GM19467 (cell line): ENCODE measurements at regions not wholly inside any gene's neighbourhood (a gene's known extent, or its start where the extent isn't known, plus 50 kb on each side); places are given as distances from the start of the nearest gene placed in this dataset.
"Not testable (repeated sequence)": the region's sequence is repeated elsewhere in the genome, so short reads cannot be mapped to it uniquely, and the experiment has no call there.

Experiments
- ATAC-seq: cut with Tn5 transposase; IDR thresholded peaks from one replicate; pipeline ENCODE4 v1.9.1; 2021; ENCODE audit warnings: mild to moderate bottlenecking, moderate library complexity; ENCODE audit not compliant: unreplicated experiment

DNA sequence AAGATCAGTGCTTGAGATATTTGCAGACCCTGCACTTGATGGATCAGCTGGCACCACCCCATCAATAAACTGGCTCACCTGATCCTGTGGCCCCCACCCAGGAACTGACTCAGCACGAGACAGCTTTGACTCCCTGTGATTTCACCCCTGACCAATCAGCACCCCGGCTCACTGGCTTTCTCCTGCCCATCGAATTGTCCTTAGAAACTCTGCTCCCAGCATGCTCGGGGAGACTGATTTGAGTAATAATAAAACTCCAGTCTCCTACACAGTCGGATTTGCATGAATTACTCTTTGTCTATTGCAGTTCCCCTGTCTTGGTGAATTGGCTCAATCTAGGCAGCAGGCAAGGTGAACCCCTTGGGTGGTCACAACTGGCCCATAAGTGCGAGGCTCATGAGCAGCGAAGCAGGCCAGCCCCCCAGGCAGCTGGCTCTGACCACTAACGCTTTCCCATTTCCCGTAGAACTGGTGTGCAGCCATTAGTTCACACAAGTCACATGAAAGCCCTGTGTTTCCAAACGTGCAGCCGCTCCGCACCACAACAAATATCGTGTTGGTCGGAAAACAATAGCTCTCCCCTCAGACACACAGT, 79.6 kb downstream of the RSPH3 start:
- ATAC-seq: no peak

DNA sequence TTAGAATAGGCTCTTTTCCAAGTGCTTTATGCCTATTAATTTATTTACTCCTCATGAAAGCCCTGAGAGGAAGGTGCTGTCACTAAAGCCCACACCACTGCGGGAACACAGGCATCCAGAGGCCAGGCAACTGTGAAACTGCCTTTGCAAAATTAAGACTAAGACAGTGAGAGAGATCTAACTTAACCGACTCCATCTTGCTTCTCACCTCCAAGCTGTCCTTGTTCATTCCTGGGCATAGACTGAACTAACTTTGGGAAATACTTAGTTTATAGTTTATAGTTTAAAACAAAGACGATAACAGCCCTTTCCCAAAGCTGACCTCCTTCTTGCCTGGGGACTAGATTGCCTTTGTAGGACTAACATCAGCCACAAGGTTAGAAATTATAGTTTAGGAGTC, 80.1 kb downstream of the RSPH3 start:
- ATAC-seq: no peak

DNA sequence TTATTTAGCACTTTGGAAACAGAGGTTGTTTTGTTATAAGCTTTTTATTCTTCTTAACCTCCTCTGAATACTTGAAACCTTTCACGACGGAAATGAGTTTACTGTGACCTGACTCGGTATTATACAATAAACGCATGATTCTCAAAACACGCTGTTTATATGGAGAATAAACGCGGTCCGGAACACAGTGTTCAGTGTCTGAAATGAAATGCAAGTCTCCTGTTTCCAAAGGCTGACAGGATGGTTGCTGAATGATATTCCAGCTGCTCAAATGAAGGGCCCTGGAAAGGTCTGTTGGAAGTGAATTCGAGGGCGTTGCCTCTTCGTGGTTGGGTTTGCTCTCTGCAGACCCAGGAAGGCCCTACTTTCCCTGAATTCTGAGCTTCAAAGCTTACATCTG, 83.4 kb downstream of the RSPH3 start:
- ATAC-seq: no peak

DNA sequence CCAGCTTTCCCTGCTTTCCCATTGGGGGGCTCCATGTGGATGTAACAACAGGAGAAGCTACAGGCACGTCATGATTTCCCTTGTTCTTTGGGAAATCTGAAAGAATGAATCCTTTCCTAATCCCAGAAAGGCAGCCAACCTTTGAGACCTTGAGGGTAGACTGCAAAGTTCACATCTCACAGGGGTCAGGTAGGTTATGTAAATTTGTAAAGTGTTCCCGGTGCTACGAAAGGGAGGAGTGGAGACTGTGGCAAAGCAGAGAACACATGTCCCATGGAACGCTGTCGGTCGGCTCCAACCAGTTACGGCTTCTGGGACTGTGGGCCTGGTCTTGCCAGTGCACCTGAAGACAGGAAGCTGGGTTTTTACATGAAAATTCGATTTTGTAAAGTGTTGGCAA, 85.1 kb downstream of the RSPH3 start:
- ATAC-seq: no peak

DNA sequence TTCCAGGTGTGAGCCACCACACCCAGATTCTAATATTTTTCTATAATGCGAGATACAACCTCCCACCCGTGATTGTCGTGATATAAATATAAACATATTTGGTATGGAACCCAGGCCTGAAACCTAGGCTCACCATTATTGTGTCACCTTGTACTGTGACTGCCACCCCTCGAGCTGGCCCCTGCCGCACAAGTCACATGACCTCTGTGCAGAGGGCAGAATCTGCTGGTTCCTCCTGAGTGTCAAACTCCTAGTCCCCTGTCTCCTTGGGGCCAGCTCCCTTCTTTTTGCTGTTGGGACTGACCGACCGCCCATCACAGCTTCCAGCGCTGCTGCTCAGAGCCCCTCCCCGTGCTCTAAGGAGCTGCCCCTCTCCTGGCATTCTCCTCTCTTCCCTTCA, 86.4 kb downstream of the RSPH3 start:
- no peak for ATAC-seq

DNA sequence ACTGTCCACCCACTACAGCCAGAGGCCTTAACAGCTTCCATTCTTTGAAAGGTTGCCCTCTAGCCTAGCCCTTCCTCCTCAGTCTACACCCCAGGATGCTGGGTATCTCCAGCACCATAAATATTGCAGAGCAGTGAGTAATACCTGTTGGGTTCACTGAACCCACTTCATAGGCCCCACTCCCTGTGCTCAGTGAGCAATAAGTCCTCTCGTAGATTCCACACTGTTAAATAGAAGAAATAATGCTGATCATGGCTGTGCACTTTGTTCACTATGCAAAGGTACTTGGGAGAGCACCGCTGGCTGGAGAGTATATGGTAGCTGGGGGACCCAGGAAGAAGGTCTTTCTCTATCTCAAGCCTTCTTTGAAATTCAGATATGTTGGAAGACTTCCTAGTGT, 87.3 kb downstream of the RSPH3 start:
- ATAC-seq: no peak

DNA sequence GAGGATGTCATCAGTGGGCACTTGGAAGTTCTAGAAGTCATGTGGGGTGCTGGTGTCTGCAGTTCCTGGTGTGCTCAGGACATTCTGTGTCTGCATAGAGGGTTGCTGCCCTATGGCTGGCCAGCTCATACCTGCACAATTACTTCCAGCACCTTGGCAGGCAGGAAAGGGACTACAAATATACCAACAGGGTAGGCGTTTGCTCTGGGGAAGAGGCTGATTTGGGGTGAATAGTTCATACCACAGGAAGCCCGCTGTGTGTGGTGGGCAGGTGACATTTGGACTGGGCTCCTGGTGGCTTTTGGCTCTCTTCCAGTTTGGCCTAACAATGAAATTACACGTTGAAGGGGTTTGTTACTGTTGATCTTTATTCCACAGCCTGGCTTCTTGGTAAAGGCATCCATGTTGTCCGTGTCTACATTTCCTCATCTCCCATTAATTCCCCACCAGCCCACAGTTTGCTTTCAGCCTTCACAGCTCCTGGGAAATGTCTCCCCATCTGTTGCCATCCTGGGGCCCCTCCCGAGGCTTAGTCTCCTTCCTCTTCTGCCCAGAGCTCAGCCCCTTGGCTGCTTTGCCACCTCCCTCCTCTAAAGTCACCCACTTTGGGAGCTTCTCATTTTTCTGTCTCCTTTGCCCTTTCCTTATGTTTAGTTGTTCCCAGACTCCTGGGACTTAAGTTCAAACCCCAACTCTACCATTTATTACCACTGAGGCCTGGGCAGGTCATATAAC, 88.1 kb downstream of the RSPH3 start:
- ATAC-seq: no peak

DNA sequence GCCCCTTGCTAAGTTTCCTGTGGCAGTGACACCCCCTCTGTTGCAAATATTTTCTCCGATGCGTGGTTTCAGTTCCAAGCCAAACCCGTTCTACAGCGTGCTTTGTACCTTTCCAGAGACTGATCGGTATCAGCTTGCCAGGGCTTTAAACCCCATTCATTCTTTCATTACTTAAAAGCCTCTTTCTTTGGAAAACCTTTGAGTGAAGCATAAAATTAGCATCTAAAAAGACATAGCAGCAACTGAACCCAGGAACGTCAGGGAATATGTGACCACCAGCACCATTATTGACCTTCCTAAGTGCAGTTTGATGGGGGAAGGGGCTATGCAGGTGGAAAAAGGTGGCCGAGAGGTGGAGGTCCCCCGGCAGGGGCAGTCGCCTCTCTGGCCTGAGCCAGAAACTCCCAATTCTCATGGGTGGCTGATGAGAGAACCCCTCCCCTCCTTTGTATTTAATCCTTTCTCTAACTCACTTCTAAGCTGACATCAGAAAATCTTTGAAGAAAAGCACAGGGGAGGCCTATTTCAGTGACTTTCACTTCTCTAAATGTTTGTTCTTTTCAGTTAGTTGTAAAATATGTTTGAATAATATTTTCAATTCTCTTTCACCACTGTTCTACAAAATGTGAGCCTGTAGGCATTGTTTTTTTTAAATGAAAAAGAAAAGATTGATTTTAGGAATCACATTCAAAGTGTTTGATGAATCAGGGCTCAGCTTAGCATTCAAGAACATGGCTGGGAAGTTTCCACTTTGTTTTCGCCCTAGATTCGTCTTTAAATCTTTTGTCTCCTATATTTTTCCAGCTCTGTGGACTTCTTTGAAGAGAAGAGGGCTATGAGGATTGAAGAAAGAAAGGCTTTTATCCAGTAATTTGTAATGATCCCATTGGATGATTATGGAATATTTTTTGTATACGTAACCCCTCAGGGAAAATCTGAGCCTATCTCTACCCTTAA, 89.2 kb downstream of the RSPH3 start:
- ATAC-seq: peak; percentile 62

DNA sequence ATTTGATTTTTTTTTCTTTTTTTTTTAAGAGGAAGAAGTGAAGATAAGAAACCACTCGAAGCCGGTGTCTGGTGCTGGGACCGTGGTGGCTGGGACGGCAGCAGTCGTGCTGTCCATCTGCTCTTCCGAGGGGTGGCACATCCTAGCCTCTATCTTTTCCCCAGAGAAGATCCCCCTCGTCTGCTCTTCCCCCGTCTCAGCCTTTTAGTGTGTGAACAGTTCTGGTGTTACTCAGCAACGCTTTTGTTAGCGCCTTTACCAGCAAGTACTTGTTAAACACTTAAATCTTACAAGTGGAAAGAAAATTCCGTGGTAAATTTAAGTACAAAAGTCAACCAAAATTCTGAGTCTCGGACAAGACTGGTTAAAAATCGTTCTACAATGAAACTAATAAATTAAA, 90.1 kb downstream of the RSPH3 start:
- ATAC-seq: no peak

DNA sequence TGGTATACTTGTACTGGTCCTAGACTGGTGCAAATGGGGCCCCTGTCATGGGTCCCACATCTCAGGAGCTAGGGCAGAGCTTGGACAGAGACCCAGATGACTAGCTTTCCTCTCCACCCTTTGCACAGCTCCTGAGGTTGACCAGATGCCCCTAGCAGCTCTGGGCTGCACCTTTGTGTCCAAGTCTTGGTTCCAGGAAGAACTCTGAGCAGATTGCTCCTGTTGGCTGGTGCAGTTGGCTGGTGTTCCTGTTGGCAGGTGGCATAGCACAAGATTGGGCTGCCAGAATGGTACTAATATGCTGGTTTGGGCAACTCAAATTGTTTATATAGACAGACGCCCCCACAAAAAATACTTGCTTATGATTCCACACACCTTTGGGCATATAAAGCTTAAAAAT, 89.4 kb upstream of the EZR start:
- ATAC-seq: no peak

DNA sequence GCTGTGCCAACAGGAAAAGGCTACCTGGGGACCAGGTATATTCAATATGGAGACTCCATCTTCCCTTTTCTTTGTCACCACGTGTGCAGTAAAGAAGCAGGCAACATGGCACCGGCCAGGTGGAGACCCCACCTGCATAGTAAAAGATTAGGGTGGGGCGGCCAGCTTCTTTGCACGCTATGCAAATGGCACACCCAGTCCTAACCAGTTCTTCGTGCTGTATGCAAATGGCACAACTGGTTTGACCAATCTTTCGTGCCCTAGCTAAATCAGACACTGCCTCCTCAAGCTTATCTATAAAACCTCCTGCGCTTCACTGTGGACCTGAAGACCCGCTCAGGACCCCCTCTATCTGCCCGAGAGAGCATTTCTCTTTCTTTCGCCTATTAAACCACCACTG, 88.8 kb upstream of the EZR start:
- no peak for ATAC-seq

DNA sequence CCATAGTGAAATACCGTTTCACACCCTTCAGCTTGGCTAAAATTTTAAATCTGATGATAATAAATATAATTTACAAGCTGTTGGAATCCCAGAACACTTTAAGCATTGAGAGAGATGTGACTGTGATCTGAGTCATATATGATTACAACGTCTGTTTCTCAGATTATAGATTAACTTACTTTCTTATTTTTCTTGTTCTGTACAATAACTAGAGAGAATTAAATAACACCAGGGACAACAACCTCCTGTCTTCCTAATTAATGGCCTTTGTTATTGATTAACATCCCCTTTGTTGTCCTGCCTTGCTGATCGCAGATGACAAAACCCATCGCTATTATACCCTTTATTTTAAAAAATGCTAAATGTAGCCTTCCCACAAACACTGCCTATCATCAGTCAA, 87.8 kb upstream of the EZR start:
- no peak for ATAC-seq

DNA sequence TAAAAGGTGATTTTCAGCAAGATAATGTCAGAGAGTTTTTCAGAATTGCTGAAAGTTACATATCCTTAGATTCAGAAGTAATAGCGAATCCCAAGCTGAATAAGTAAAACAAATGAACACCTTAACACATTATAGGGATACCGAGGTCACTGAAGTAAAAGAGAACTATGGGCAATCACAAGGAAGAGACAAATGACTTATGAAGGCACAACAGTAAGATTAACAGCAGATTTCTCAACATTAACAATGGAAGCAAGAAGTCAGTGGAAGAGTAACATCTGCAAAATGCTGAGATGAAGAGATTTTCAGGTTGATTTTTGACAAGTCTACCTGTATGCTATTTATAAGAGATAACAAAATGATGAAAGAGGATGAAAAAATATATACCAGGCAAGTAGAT, 86.1 kb upstream of the EZR start:
- no peak for ATAC-seq

DNA sequence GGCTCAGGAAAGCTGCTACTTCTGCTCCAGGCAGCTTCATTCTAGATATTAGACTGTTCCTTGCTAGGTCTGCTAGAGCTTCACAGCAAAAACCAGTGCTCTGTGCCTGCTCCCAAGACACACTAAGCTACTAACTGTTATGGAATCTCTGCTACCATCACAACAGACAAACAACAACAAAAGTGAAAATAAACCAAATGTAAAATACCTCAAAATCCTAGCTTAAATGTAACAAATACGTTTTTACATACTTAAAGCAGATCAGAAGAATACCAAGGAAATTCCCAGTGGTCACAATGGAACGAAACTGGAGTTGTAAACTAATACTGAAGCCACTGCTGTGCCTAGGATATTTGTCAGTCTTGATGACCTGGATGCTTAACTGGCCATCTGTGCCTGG, 84.6 kb upstream of the EZR start:
- no peak for ATAC-seq

DNA sequence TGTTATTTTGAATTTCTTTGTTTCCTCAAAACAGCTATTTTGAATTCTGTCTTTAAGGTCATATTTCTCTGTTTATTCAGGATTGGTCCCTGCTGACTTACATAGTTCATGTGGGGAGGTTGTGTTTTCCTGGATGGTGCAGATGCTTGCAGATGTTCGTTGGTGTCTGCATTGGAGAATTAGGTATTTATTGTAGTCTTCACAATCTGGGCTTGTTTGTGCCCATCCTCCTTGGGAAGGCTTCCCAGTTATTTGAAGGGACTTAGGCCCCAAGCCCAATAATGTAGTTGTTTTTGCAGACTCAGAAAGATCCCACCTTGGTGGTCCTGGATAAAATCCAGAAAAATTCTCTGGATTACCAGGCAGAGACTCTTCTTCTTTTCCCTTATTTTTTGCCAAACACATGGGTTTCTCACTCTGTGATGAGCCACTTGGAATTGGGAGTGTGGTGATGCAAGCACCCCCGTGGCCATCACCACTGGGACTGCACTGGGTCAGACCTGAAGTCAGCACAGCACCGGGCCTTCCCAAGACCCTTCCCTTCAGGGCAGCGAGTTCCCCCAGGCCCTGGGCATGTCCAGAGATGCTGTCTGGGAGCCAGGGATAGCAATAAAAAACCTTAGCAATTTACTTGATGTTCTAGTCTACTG, 81.6 kb upstream of the EZR start:
- no peak for ATAC-seq

DNA sequence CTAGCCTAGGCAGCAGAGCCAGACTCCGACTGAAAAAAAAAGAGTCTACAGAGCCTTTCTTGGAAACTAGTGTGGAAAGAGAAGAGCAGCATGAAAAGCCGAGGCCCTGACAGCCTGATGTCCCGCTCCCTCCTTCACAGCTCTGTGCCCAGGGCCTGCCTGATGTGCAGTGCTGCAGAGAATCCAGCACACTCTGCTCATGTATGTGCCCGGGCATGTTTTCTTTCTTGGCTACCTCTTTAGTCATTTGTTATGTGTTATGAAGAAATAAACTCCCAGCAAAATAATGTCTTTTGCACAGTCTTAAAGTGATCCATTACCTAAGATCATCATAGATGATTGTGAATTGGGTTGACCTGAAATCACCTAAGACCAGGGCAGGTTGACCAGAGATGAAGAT, 78.1 kb upstream of the EZR start:
- ATAC-seq: no peak

DNA sequence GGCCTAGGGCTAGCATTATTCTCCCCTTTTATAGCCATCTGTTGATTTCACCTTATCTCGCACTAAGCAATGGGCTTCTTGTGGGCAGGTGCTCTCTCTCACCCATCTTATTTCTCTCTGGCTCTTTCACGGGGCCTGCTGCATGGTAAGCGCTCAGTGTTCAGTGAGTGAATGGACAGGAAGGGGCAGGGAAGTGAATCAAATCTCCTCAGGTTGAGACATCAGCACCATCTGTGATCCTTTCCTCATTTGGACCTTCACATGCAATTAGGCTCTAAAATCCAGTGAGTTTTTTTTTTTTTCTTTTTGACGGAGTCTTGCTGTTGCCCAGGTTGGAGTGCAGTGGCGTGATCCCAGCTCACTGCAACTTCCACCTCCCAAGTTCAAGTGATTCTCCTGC, 76.5 kb upstream of the EZR start:
- no peak for ATAC-seq

DNA sequence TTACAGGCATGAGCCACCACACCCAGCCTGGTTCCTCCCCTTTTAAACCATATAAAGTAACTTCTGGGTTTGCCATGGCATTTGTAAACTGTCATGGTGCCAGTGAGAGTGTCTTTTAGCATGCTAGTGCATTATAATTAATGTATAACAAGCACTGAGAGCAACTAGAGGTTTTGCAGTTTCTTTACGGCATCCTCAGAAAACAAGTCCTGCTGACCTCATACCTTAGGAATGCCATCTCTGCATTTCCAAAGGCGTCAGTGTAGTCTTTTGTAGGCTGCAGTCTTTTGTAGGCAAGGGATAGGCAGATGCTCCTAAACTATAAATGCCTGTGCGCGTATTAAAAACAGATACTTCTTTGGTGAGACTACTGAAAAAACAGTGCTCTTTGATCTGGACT, 75.0 kb upstream of the EZR start:
- no peak for ATAC-seq

DNA sequence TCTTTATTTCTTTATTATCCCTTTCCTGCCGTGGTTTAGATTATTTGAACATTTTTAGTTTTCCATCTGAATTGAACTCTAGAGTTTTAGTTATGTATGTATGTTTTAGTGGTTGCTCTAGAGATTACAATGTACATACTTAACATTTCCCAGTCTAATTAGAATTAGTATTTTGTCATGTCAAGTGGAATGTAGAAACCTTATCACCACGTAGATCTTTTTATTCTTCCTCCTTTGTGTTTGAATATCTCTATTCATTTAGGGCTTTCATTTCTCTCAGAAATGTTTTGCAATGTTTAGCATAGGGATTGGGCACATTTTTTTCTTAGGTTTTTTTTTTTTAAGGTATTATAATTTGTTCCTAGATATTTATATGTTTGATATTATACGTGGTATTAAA, 73.1 kb upstream of the EZR start:
- no peak for ATAC-seq

DNA sequence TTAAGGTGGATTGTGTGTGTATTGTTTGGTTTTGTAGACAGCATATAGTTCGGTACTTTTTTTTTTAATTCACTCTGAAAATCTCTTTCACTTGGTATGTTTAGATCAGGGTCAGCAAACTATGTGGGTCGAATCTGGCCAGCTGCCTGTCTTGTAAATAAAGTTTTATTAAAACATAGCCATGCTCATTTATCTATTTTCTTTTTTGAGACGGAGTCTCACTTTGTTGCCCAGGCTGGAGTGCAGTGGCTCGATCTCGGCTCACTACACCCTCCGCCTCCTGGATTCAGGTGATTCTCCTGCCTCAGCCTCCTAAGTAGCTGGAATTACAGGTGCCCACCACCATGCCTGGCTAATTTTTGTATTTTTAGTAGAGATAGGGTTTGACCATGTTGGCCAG, 72.4 kb upstream of the EZR start:
- not testable (repeated sequence) for ATAC-seq

DNA sequence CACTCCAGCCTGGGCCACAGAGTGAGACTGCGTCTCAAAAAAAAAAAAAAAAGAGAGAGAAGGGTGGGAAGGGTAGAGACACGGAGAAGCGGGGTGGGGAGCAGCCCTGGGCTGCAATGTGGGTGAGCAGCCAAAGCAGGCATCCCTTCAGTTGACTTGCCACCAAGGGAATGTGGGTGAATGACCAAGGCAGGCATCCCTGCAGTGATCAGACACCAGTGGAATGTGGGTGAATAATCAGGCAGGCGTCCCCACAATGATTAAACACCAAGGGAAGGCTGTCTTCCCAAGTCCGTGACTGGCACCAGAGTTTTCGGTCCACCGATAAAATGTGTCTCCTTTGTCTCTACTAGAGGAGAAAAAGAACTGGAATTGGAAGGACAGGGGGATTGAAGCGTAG, 69.0 kb upstream of the EZR start:
- ATAC-seq: not testable (repeated sequence)
